Endothelial cell of umbilical vein (primary cell): ENCODE measurements at regions not wholly inside any gene's neighbourhood (a gene's known extent, or its start where the extent isn't known, plus 50 kb on each side); places are given as distances from the start of the nearest gene placed in this dataset.

Source experiments
- BruUV-seq: library from RNA; stranded (reverse); fragments of 400-500 nt; replicated peaks from 2 replicates; lab custom pipeline; 2021; lab: Mats Ljungman, UMichigan
- CTCF ChIA-PET: fragments of 300-600, 350-600 bp; sonication (Branson Sonifier 250); formaldehyde crosslinking; loops from one replicate; lab custom pipeline; 2021; ENCODE audit warnings: antibody characterized with exemption, inconsistent platforms; lab: Charles Lee
- POLR2A ChIA-PET: fragments of 300-600, 350-600 bp; sonication (Branson Sonifier 250); formaldehyde crosslinking; loops from one replicate; lab custom pipeline; 2021; ENCODE audit warnings: antibody characterized with exemption, inconsistent platforms; lab: Charles Lee
- DNase-seq: peaks from one replicate; pipeline ENCODE4 v3.0.0-alpha.2; 2011; ENCODE audit warnings: low read depth, low spot score
- FAIRE-seq: peaks from 2 replicates; lab custom pipeline; 2011; peaks lifted over from hg19 to GRCh38; lab: Jason Lieb, UNC
- H2AFZ ChIP-seq: 2 replicates; pipeline ENCODE4 v1.6.0; 2012; ENCODE audit warnings: low read depth, low read length, control low read depth, inconsistent platforms
- H3K27ac ChIP-seq: 2 replicates; pipeline ENCODE4 v1.5.1; 2011; ENCODE audit warnings: low read depth, mild to moderate bottlenecking, control low read depth, low read length, moderate library complexity; ENCODE audit not compliant: insufficient read depth
- H3K27me3 ChIP-seq, 2 experiments: 2 replicates each; pipeline versions ENCODE4 v1.6.0 to v1.6.1; 2011; ENCODE audit warnings: low read length in 2 of 2, mixed read lengths in 1 of 2; ENCODE audit not compliant: control insufficient read depth in 2 of 2, insufficient read depth in 2 of 2
- H3K36me3 ChIP-seq, 2 experiments: 2 replicates in 1 of 2; 3 replicates in 1 of 2; pipeline ENCODE4 v1.5.1; 2011; ENCODE audit warnings: low read length in 2 of 2, mild to moderate bottlenecking in 1 of 2, moderate library complexity in 1 of 2; ENCODE audit not compliant: control insufficient read depth in 2 of 2, insufficient read depth in 2 of 2; ENCODE audit errors: extremely low read depth in 1 of 2
- H3K4me1 ChIP-seq: 3 replicates; pipeline ENCODE4 v1.5.1; 2011; ENCODE audit warnings: mild to moderate bottlenecking, low read length; ENCODE audit not compliant: control insufficient read depth, insufficient read depth; ENCODE audit errors: extremely low read depth
- H3K4me2 ChIP-seq: 2 replicates; pipeline ENCODE4 v1.6.1; 2011; ENCODE audit warnings: low read length, control low read depth, mixed read lengths; ENCODE audit not compliant: insufficient read depth
- H3K4me3 ChIP-seq, 3 experiments: fragments of 200-600 bp in 1 of 3; sonication (generic), shearing (Covaris generic) in 1 of 3; replicated peaks in 1 of 3; 2 replicates each; pipeline ENCODE4 v1.5.1; 2011 to 2016; ENCODE audit warnings: control low read depth in 3 of 3, low read length in 3 of 3, mild to moderate bottlenecking in 2 of 3, inconsistent platforms in 1 of 3, low read depth in 1 of 3, moderate library complexity in 1 of 3; ENCODE audit not compliant: insufficient read depth in 1 of 3
- H3K79me2 ChIP-seq: 2 replicates; pipeline ENCODE4 v1.6.0; 2012; ENCODE audit warnings: low read length, inconsistent platforms; ENCODE audit not compliant: control insufficient read depth, insufficient read depth
- H3K9ac ChIP-seq: replicated peaks from 2 replicates; pipeline ENCODE3; 2011; ENCODE audit warnings: low read length, control low read depth; ENCODE audit not compliant: insufficient read depth; ENCODE audit errors: extremely low read depth
- H3K9me1 ChIP-seq: replicated peaks from 3 replicates; pipeline ENCODE4 v1.6.0; 2011; ENCODE audit warnings: mild to moderate bottlenecking, low read length; ENCODE audit not compliant: control insufficient read depth, insufficient read depth; ENCODE audit errors: extremely low read depth
- H3K9me3 ChIP-seq: replicated peaks from 2 replicates; pipeline ENCODE4 v1.5.1; 2012; ENCODE audit warnings: low read length, inconsistent platforms; ENCODE audit not compliant: control insufficient read depth, insufficient read depth
- H4K20me1 ChIP-seq: replicated peaks from 2 replicates; pipeline ENCODE3; 2011; ENCODE audit warnings: mild to moderate bottlenecking, low read length; ENCODE audit not compliant: control insufficient read depth, insufficient read depth; ENCODE audit errors: extremely low read depth
- EZH2 ChIP-seq: IDR thresholded peaks from 2 replicates; pipeline ENCODE4 v1.6.1; 2012; ENCODE audit warnings: borderline replicate concordance, low read depth, mild to moderate bottlenecking, moderate library complexity, low read length, inconsistent platforms; ENCODE audit not compliant: severe bottlenecking
- FOS ChIP-seq: IDR thresholded peaks from 2 replicates; pipeline ENCODE4 v1.6.1; 2011; ENCODE audit warnings: mild to moderate bottlenecking, low read length, moderate library complexity, borderline replicate concordance; ENCODE audit not compliant: insufficient read depth
- GATA2 ChIP-seq: IDR thresholded peaks from 2 replicates; pipeline ENCODE4 v1.7.0; 2011; ENCODE audit warnings: low read depth, mild to moderate bottlenecking, moderate library complexity, mixed read lengths, low read length; ENCODE audit not compliant: insufficient read length, insufficient read depth
- JUN ChIP-seq: IDR thresholded peaks from 2 replicates; pipeline ENCODE4 v1.6.1; 2011; ENCODE audit warnings: borderline replicate concordance, low read depth; ENCODE audit not compliant: insufficient read length, insufficient read depth
- MYC ChIP-seq: IDR thresholded peaks from one replicate; pipeline ENCODE4 v1.6.1; 2011; ENCODE audit warnings: mild to moderate bottlenecking, low read depth, low read length
- POLR2A ChIP-seq: IDR thresholded peaks from 2 replicates; pipeline ENCODE4 v1.6.1; 2012; ENCODE audit warnings: low read depth, mild to moderate bottlenecking, control low read depth, low read length
- POLR2AphosphoS5 ChIP-seq: IDR thresholded peaks from 2 replicates; pipeline ENCODE4 v1.6.1; 2012; ENCODE audit warnings: low read depth, mild to moderate bottlenecking, control low read depth, low read length, moderate library complexity; ENCODE audit not compliant: insufficient read depth
- dilution Hi-C: fragments of 300-500 bp; cut with MboI; formaldehyde crosslinking; loops from one replicate; pipeline ENCODE4 v1.15.0; 2019; ENCODE audit warnings: low sequenced_read_pairs; ENCODE audit not compliant: extremely low pct_ligation_motif_present
- intact Hi-C: fragments of 100-400 bp; cut with micrococcal nuclease; formaldehyde crosslinking; loops from one replicate; pipeline ENCODE4 v1.10.0; 2022
- TF ChIP-seq, protein P1 (sequence below): IDR thresholded peaks from 2 replicates; pipeline ENCODE4 v1.6.1; 2011; ENCODE audit not compliant: insufficient read depth, insufficient read length
- TF ChIP-seq, protein P2 (sequence below), 2 donors: IDR thresholded peaks; 1 replicate in 1 of 2; 2 replicates in 1 of 2; pipeline ENCODE4 v1.5.1; 2011; ENCODE audit warnings: low read length in 2 of 2, mild to moderate bottlenecking in 2 of 2, moderate library complexity in 2 of 2, control low read depth in 1 of 2, inconsistent platforms in 1 of 2, low read depth in 1 of 2; ENCODE audit not compliant: insufficient read depth in 1 of 2; ENCODE audit errors: extremely low read depth in 1 of 2

DNA sequence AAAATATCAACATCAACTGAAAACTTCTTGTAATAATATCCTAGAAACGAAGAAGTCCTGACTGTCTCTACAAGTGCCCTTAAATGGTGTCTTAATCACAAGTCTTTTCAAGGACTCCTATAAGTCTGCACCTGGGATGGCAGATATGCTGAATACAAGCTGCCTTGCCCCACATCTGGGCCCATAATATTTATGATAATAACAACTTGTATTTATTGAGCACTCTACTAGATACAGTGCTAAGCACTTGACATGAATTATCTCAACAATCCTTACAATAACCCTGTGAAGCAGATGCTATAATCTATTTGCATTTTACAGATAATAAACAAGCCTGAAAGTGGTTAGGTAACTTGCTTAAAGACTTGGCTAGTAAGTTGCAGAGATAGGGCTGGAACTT, 78.0 kb upstream of the ZNF648 start:
- Histone ChIP-seq H3K9ac (no peak overlapping the region), H3K27ac (no peak overlapping the region), H3K4me1 (no peaks in the 10 kb centered on the region), H3K4me2 (no peak overlapping the region), H3K9me3 (no peaks in the 10 kb centered on the region), H3K4me3 (no peak overlapping the region), H3K79me2 (no peaks in the 10 kb centered on the region), H4K20me1 (no peaks in the 10 kb centered on the region), H2AFZ (no peak overlapping the region), H3K36me3 (no peaks in the 10 kb centered on the region), H3K27me3 (no peaks in the 10 kb centered on the region), H3K9me1 (no peaks in the 10 kb centered on the region)
- ChIA-PET CTCF (interaction anchor here (8.1 kb wide), 1 partner anchor 257 kb away, joined by 670 read pairs; the partner anchor contains the start of genes GLUL and TEDDM1), POLR2A (no interaction called here)
- DNase-seq (no peak), FAIRE-seq (no peak)
- no TSS peak for BruUV-seq
- dilution Hi-C loops, result no loop called here
- TF ChIP-seq FOS, result no peak
- TF ChIP-seq, protein P1, sequence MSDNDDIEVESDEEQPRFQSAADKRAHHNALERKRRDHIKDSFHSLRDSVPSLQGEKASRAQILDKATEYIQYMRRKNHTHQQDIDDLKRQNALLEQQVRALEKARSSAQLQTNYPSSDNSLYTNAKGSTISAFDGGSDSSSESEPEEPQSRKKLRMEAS, result no peak
- no peak for TF ChIP-seq EZH2
- TF ChIP-seq JUN, result no peak
- no peak for TF ChIP-seq MYC
- no peak for TF ChIP-seq POLR2A
- TF ChIP-seq, protein P2, sequence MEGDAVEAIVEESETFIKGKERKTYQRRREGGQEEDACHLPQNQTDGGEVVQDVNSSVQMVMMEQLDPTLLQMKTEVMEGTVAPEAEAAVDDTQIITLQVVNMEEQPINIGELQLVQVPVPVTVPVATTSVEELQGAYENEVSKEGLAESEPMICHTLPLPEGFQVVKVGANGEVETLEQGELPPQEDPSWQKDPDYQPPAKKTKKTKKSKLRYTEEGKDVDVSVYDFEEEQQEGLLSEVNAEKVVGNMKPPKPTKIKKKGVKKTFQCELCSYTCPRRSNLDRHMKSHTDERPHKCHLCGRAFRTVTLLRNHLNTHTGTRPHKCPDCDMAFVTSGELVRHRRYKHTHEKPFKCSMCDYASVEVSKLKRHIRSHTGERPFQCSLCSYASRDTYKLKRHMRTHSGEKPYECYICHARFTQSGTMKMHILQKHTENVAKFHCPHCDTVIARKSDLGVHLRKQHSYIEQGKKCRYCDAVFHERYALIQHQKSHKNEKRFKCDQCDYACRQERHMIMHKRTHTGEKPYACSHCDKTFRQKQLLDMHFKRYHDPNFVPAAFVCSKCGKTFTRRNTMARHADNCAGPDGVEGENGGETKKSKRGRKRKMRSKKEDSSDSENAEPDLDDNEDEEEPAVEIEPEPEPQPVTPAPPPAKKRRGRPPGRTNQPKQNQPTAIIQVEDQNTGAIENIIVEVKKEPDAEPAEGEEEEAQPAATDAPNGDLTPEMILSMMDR (IDR thresholded peaks at IDR 0.05; ENCODE audit: extremely low read depth in 1 of 2, insufficient read depth in 1 of 2, low read depth in 1 of 2, low read length in 2 of 2), result no peak
- TF ChIP-seq GATA2, result no peak
- TF ChIP-seq POLR2AphosphoS5, result no peak
- intact Hi-C loops, result no loop called here
